HCT116 (cell line): ENCODE measurements at regions not wholly inside any gene's neighbourhood (a gene's known extent, or its start where the extent isn't known, plus 50 kb on each side); places are given as distances from the start of the nearest gene placed in this dataset. TPM values are rescaled to one million over a fixed set of nuclear protein-coding genes. Genes with fewer than 3 reads are reported as not detected.
"Not testable (repeated sequence)": the region's sequence is repeated elsewhere in the genome, so short reads cannot be mapped to it uniquely, and the experiment has no call there.

ENCODE experiments used
- ATAC-seq: fragments of 200-7000 bp; cut with Tn5 transposase; 2 replicates; pipeline ENCODE4 v1.9.1; 2020; ENCODE audit warnings: mild to moderate bottlenecking, moderate library complexity
- BruUV-seq: library from RNA; stranded (reverse); fragments of 400-500 nt; replicated peaks from 2 replicates; lab custom pipeline; 2021; lab: Mats Ljungman, UMichigan
- CTCF ChIA-PET: fragments of 300-600 bp; sonication (Branson Sonifier 250); formaldehyde crosslinking; loops from one replicate; lab custom pipeline; 2021; ENCODE audit warnings: antibody characterized with exemption; lab: Charles Lee
- POLR2A ChIA-PET: fragments of 300-600, 350-600 bp; sonication (Branson Sonifier 250); formaldehyde crosslinking; loops from one replicate; lab custom pipeline; 2021; ENCODE audit warnings: antibody characterized with exemption; lab: Charles Lee
- RAD21 ChIA-PET, 2 experiments: fragments of 300-600 bp; sonication (Branson Sonifier 250); formaldehyde crosslinking; loops; one replicate each; lab custom pipeline; 2023; ENCODE audit warnings: low total read pairs in 2 of 2; ENCODE audit not compliant: uncharacterized antibody in 2 of 2, unreplicated experiment in 2 of 2, low non-redundant PET in 1 of 2; lab: Charles Lee
- DNase-seq: peaks from one replicate; pipeline ENCODE4 v3.0.0-alpha.2; 2010; ENCODE audit warnings: low read depth, low spot score
- H2AFZ ChIP-seq: fragments of 200-600 bp; shearing (Covaris generic), sonication (generic); 2 replicates; pipeline ENCODE4 v1.6.1; 2017; ENCODE audit warnings: low read depth, mixed run types, mixed read lengths, antibody characterized with exemption, low read length; ENCODE audit not compliant: poor library complexity, severe bottlenecking
- H3K27ac ChIP-seq: 2 replicates; pipeline ENCODE4 v1.5.1; 2012; ENCODE audit warnings: low read depth, low read length
- H3K27me3 ChIP-seq: fragments of 200-600 bp; sonication (generic); 2 replicates; pipeline ENCODE4 v1.6.1; 2016; ENCODE audit warnings: mixed run types, low read length, mixed read lengths; ENCODE audit not compliant: insufficient read depth
- H3K36me3 ChIP-seq, 2 experiments: fragments of 200-500 bp in 1 of 2; fragments of 200-600 bp in 1 of 2; sonication (Bioruptor generic) in 1 of 2; sonication (generic) in 1 of 2; 2 replicates each; pipeline versions ENCODE4 v1.5.1 to v1.6.1; 2014 to 2016; ENCODE audit warnings: low read length in 2 of 2, inconsistent platforms in 1 of 2, mixed read lengths in 1 of 2, mixed run types in 1 of 2; ENCODE audit not compliant: insufficient read depth in 2 of 2, control insufficient read depth in 1 of 2
- H3K4me1 ChIP-seq, 2 experiments: fragments of 200-600 bp in 1 of 2; sonication (generic) in 1 of 2; 2 replicates each; pipeline versions ENCODE4 v1.5.1 to v1.6.1; 2012 to 2017; ENCODE audit warnings: low read length in 2 of 2, inconsistent platforms in 1 of 2, mild to moderate bottlenecking in 1 of 2, mixed read lengths in 1 of 2, mixed run types in 1 of 2, moderate library complexity in 1 of 2; ENCODE audit not compliant: insufficient read depth in 2 of 2, control insufficient read depth in 1 of 2
- H3K4me2 ChIP-seq: fragments of 200-600 bp; sonication (generic); 2 replicates; pipeline ENCODE4 v1.6.1; 2017; ENCODE audit warnings: mixed run types, low read length, mixed read lengths
- H3K4me3 ChIP-seq, 2 experiments: fragments of 200-600 bp in 1 of 2; sonication (generic) in 1 of 2; replicated peaks in 1 of 2; 2 replicates each; pipeline ENCODE4 v1.5.1; 2011 to 2016; ENCODE audit warnings: low read length in 2 of 2, control low read depth in 1 of 2, low read depth in 1 of 2, mild to moderate bottlenecking in 1 of 2, mixed read lengths in 1 of 2, mixed run types in 1 of 2
- H3K79me2 ChIP-seq: fragments of 200-600 bp; sonication (generic); 2 replicates; pipeline ENCODE4 v1.6.1; 2017; ENCODE audit warnings: mild to moderate bottlenecking, mixed run types, low read length, moderate library complexity, mixed read lengths; ENCODE audit not compliant: insufficient read depth
- H3K9ac ChIP-seq: fragments of 200-600 bp; sonication (generic); 2 replicates; pipeline ENCODE4 v1.6.1; 2016; ENCODE audit warnings: low read length, mixed read lengths
- H3K9me2 ChIP-seq: fragments of 200-600 bp; sonication (generic), shearing (Covaris generic); 2 replicates; pipeline ENCODE4 v1.6.1; 2017; ENCODE audit warnings: mixed run types, mild to moderate bottlenecking, moderate library complexity; ENCODE audit not compliant: insufficient read depth
- H3K9me3 ChIP-seq, 2 experiments: fragments of 200-500 bp in 1 of 2; fragments of 200-600 bp in 1 of 2; sonication (Bioruptor generic) in 1 of 2; sonication (generic) in 1 of 2; 2 replicates each; pipeline ENCODE4 v1.6.1; 2014 to 2017; ENCODE audit warnings: low read length in 2 of 2, mixed read lengths in 2 of 2, inconsistent platforms in 1 of 2, low read depth in 1 of 2, mild to moderate bottlenecking in 1 of 2, mixed run types in 1 of 2, moderate library complexity in 1 of 2; ENCODE audit not compliant: control insufficient read depth in 1 of 2, insufficient read depth in 1 of 2
- H4K20me1 ChIP-seq: fragments of 200-600 bp; sonication (generic), shearing (Covaris generic); 2 replicates; pipeline ENCODE4 v1.6.1; 2017; ENCODE audit warnings: mixed run types, mild to moderate bottlenecking, moderate library complexity; ENCODE audit not compliant: insufficient read depth
- intact Hi-C: fragments of 100-400 bp; cut with micrococcal nuclease; formaldehyde crosslinking; loops from 2 replicates; pipeline ENCODE4 v1.10.0; 2022
- microRNA-seq: library from miRNA; unstranded; fragments of <30 nt; microRNA quantifications from one replicate; pipeline ENCODE4, GENCODE V29; 2016; ENCODE audit warnings: borderline number of aligned reads

GRCh38 chr10:56441337-56441736 lies 80.3 kb upstream of the ZWINT start:
- H3K4me3 ChIP-seq = not testable (repeated sequence)

More at GRCh38 chr10:56441337-56441736, 80.3 kb upstream of the ZWINT start:
- H4K20me1 ChIP-seq, CTCF ChIA-PET, H3K9me2 ChIP-seq, H3K79me2 ChIP-seq, H3K4me1 ChIP-seq, H3K9ac ChIP-seq, intact Hi-C loops, H3K4me2 ChIP-seq, BruUV-seq, H3K27ac ChIP-seq, H3K36me3 ChIP-seq, H2AFZ ChIP-seq, DNase-seq, RAD21 ChIA-PET, POLR2A ChIA-PET, H3K9me3 ChIP-seq, ATAC-seq, H3K27me3 ChIP-seq: not testable (repeated sequence)

Small RNA genes lying in the stretch of these regions (microRNA-seq; reads per million reads assigned to microRNA genes)
- gene MIR3924 = not detected
